Panc1 (cell line): ENCODE measurements at regions not wholly inside any gene's neighbourhood (a gene's known extent, or its start where the extent isn't known, plus 50 kb on each side); places are given as distances from the start of the nearest gene placed in this dataset.

Experiments used
- ATAC-seq: fragments of 200-7000 bp; cut with Tn5 transposase; 2 replicates; pipeline ENCODE4 v1.9.1; 2020; ENCODE audit warnings: mild to moderate bottlenecking, moderate library complexity
- BruUV-seq: library from RNA; stranded (reverse); fragments of 400-500 nt; replicated peaks from 2 replicates; lab custom pipeline; 2021; lab: Mats Ljungman, UMichigan
- CTCF ChIA-PET: fragments of 300-600 bp; sonication (Branson Sonifier 250); formaldehyde crosslinking; loops from one replicate; lab custom pipeline; 2022; ENCODE audit warnings: antibody characterized with exemption; lab: Charles Lee
- POLR2A ChIA-PET: fragments of 300-600 bp; sonication (Branson Sonifier 250); formaldehyde crosslinking; loops from one replicate; lab custom pipeline; 2022; ENCODE audit warnings: antibody characterized with exemption; lab: Charles Lee
- DNase-seq: peaks from one replicate; pipeline ENCODE4 v3.0.0-alpha.2; 2010; ENCODE audit warnings: low read depth, low spot score
- H3K27ac ChIP-seq: 2 replicates; pipeline ENCODE4 v1.5.1; 2011; ENCODE audit warnings: mild to moderate bottlenecking, low read length, inconsistent platforms
- H3K27me3 ChIP-seq: fragments of 200-500 bp; sonication (Bioruptor generic); 2 replicates; pipeline ENCODE4 v1.6.0; 2014; ENCODE audit warnings: low read length, inconsistent platforms; ENCODE audit not compliant: control insufficient read depth, insufficient read depth
- H3K36me3 ChIP-seq: fragments of 200-500 bp; sonication (Bioruptor generic); 2 replicates; pipeline ENCODE4 v1.5.1; 2014; ENCODE audit warnings: inconsistent platforms, mild to moderate bottlenecking, low read length, moderate library complexity; ENCODE audit not compliant: control insufficient read depth, insufficient read depth
- H3K4me1 ChIP-seq: 2 replicates; pipeline ENCODE4 v1.5.1; 2011; ENCODE audit warnings: inconsistent platforms, mild to moderate bottlenecking, low read length, moderate library complexity; ENCODE audit not compliant: control insufficient read depth, insufficient read depth
- H3K4me3 ChIP-seq, 2 experiments: 2 replicates each; pipeline ENCODE4 v1.5.1; 2011 to 2012; ENCODE audit warnings: low read depth in 2 of 2, low read length in 2 of 2, mild to moderate bottlenecking in 2 of 2, inconsistent platforms in 1 of 2, moderate library complexity in 1 of 2
- H3K9me3 ChIP-seq: fragments of 200-500 bp; sonication (Bioruptor generic); 2 replicates; pipeline ENCODE4 v1.5.1; 2014; ENCODE audit warnings: low read depth, mild to moderate bottlenecking, inconsistent platforms, low read length, moderate library complexity; ENCODE audit not compliant: control insufficient read depth, insufficient read depth
- CTCF ChIP-seq: fragments of 450-650 bp; IDR thresholded peaks from 2 replicates; pipeline ENCODE4 v1.5.1; 2017; ENCODE audit warnings: mild to moderate bottlenecking
- REST ChIP-seq, 2 experiments: IDR thresholded peaks; 2 replicates each; pipeline ENCODE4 v1.6.1; 2011 to 2012; ENCODE audit warnings: low read depth in 2 of 2, control low read depth in 1 of 2, low read length in 1 of 2, mild to moderate bottlenecking in 1 of 2, moderate library complexity in 1 of 2; ENCODE audit not compliant: insufficient read depth in 1 of 2
- SIN3A ChIP-seq: IDR thresholded peaks from 2 replicates; pipeline ENCODE4 v1.6.1; 2012; ENCODE audit warnings: low read depth, mild to moderate bottlenecking, low read length, moderate library complexity, borderline replicate concordance; ENCODE audit not compliant: insufficient read depth
- TCF7L2 ChIP-seq: IDR thresholded peaks from 2 replicates; pipeline ENCODE4 v1.6.1; 2011; ENCODE audit warnings: mild to moderate bottlenecking, low read depth, low read length, inconsistent platforms
- in situ Hi-C: cut with HindIII; loops from 2 replicates; pipeline ENCODE4 v1.10.0; 2016; ENCODE audit warnings: low sequenced_read_pairs, low pct_unique_long_range_greater_than_20kb
- intact Hi-C: fragments of 100-400 bp; cut with micrococcal nuclease; formaldehyde crosslinking; loops from one replicate; pipeline ENCODE4 v1.10.0; 2022; ENCODE audit not compliant: unreplicated experiment

- in situ Hi-C loops: no loop called here
- Histone ChIP-seq H3K36me3 (no peaks in the 10 kb centered on the region), H3K27me3 (no peaks in the 10 kb centered on the region; the same call in 1 of the 2 replicates), H3K27ac (no peak overlapping the region), H3K9me3 (no peaks in the 10 kb centered on the region), H3K4me1 (no peaks in the 10 kb centered on the region), H3K4me3 (no peak overlapping the region)
- intact Hi-C loops: no loop called here
- ATAC-seq: no peak
- ChIA-PET POLR2A (no interaction called here), CTCF (no interaction called here)
- DNase-seq: no peak
- no TSS peak for BruUV-seq
- no peak for TF ChIP-seq REST (IDR thresholded peaks at IDR 0.05; ENCODE audit: insufficient read depth in 1 of 2, low read depth in 2 of 2, low read length in 1 of 2)
Observed at GRCh38 chr2:239526038-239526437, 125.2 kb upstream of the HDAC4 start.

GRCh38 chr2:239523954-239524330, 123.1 kb upstream of the HDAC4 start:
- no peak for ATAC-seq
- H3K4me1 ChIP-seq: no peaks in the 10 kb centered on the region
- H3K27me3 ChIP-seq: no peaks in the 10 kb centered on the region; the same call in 1 of the 2 replicates
- no TSS peak for BruUV-seq
- intact Hi-C loops (no loop called here), in situ Hi-C loops (no loop called here)
- H3K27ac ChIP-seq: no peak overlapping the region
- H3K4me3 ChIP-seq: no peak overlapping the region
- POLR2A ChIA-PET: interaction anchor here (0.9 kb wide), 1 partner anchor 10 kb away, joined by 3 read pairs; no protein-coding TSS in a partner anchor
- H3K36me3 ChIP-seq: no peaks in the 10 kb centered on the region
- no peaks in the 10 kb centered on the region for H3K9me3 ChIP-seq
- CTCF ChIA-PET: no interaction called here
- DNase-seq: no peak
- TF ChIP-seq SIN3A: no peak
- TF ChIP-seq TCF7L2: no peak

GRCh38 chr2:239523147-239523953, 122.5 kb upstream of the HDAC4 start:
- BruUV-seq: no TSS peak
- TF ChIP-seq REST (IDR thresholded peaks at IDR 0.05; ENCODE audit: insufficient read depth in 1 of 2, low read depth in 2 of 2, low read length in 1 of 2) (no peak), TCF7L2 (no peak), CTCF (no peak)
- CTCF ChIA-PET: no interaction called here

More at GRCh38 chr2:239523147-239523953, 122.5 kb upstream of the HDAC4 start:
- H3K36me3 ChIP-seq: no peaks in the 10 kb centered on the region
- POLR2A ChIA-PET: interaction anchor here (0.9 kb wide), 1 partner anchor 11 kb away, joined by 3 read pairs; no protein-coding TSS in a partner anchor
- intact Hi-C loops: no loop called here
- no peaks in the 10 kb centered on the region for H3K9me3 ChIP-seq
- H3K27ac ChIP-seq: no peak overlapping the region
- H3K4me1 ChIP-seq: no peaks in the 10 kb centered on the region
- no peak for ATAC-seq
- in situ Hi-C loops: no loop called here
- H3K27me3 ChIP-seq: no peaks in the 10 kb centered on the region; the same call in 1 of the 2 replicates
- no peak for DNase-seq
- no peak overlapping the region for H3K4me3 ChIP-seq
